ENCODE measurements at regions not wholly inside any gene's neighbourhood (a gene's known extent, or its start where the extent isn't known, plus 50 kb on each side); places are given as distances from the start of the nearest gene placed in this dataset.

- no peak for TF ChIP-seq PPARA (CRISPR knock-in tag; IDR thresholded peaks at IDR 0.05; ENCODE audit: borderline replicate concordance)
- TF ChIP-seq ZNF565 (CRISPR knock-in tag; conservative IDR thresholded peaks at IDR 0.05; ENCODE audit: low read depth) = no peak
- no peak for TF ChIP-seq BACH2 (CRISPR knock-in tag; IDR thresholded peaks at IDR 0.05; ENCODE audit: borderline replicate concordance)
- TF ChIP-seq POU6F1 (CRISPR knock-in tag; IDR thresholded peaks at IDR 0.05; ENCODE audit: borderline replicate concordance, low read depth) = no peak
- TF ChIP-seq ZNF8 (CRISPR knock-in tag; IDR thresholded peaks at IDR 0.05) = no peak
- no peak for TF ChIP-seq GLIS3 (CRISPR knock-in tag; IDR thresholded peaks at IDR 0.05)
- TF ChIP-seq CSRNP3 (CRISPR knock-in tag; IDR thresholded peaks at IDR 0.05) = no peak
- TF ChIP-seq TSHZ2 (CRISPR knock-in tag; IDR thresholded peaks at IDR 0.05) = no peak
- TF ChIP-seq ZC3H10 (CRISPR knock-in tag; IDR thresholded peaks at IDR 0.05) = no peak
- TF ChIP-seq PATZ1 (CRISPR knock-in tag; IDR thresholded peaks at IDR 0.05; ENCODE audit: borderline replicate concordance) = no peak
- TF ChIP-seq RARB (CRISPR knock-in tag; IDR thresholded peaks at IDR 0.05) = no peak
- no peak for TF ChIP-seq ARNTL (CRISPR knock-in tag; IDR thresholded peaks at IDR 0.05; ENCODE audit: borderline replicate concordance, low read depth)
- TF ChIP-seq ZFP3 (CRISPR knock-in tag; IDR thresholded peaks at IDR 0.05) = no peak
- no peak for TF ChIP-seq CSDC2 (CRISPR knock-in tag; IDR thresholded peaks at IDR 0.05)
- no peak for TF ChIP-seq ZNF70 (CRISPR knock-in tag; IDR thresholded peaks at IDR 0.05)
- no peak for TF ChIP-seq ZFP30 (CRISPR knock-in tag; IDR thresholded peaks at IDR 0.05)
- TF ChIP-seq TCF4 (CRISPR knock-in tag; IDR thresholded peaks at IDR 0.05; ENCODE audit: borderline replicate concordance) = no peak
- ATAC-seq = no peak
Observed at GRCh38 chr10:3702569-3702968, 82.4 kb downstream of the KLF6 start.

GRCh38 chr10:3702056-3702546 lies 82.9 kb downstream of the KLF6 start:
- ATAC-seq = no peak
- TF ChIP-seq ZNF565 (CRISPR knock-in tag; conservative IDR thresholded peaks at IDR 0.05; ENCODE audit: low read depth) (no peak), TSHZ2 (CRISPR knock-in tag; IDR thresholded peaks at IDR 0.05) (no peak), CSRNP3 (CRISPR knock-in tag; IDR thresholded peaks at IDR 0.05) (no peak), ZFP3 (CRISPR knock-in tag; IDR thresholded peaks at IDR 0.05) (no peak), PATZ1 (CRISPR knock-in tag; IDR thresholded peaks at IDR 0.05; ENCODE audit: borderline replicate concordance) (no peak), TOX (CRISPR knock-in tag; IDR thresholded peaks at IDR 0.05; ENCODE audit: borderline replicate concordance) (no peak), CSDC2 (CRISPR knock-in tag; IDR thresholded peaks at IDR 0.05) (no peak), TCF4 (CRISPR knock-in tag; IDR thresholded peaks at IDR 0.05; ENCODE audit: borderline replicate concordance) (no peak), ZC3H10 (CRISPR knock-in tag; IDR thresholded peaks at IDR 0.05) (no peak), BACH2 (CRISPR knock-in tag; IDR thresholded peaks at IDR 0.05; ENCODE audit: borderline replicate concordance) (no peak), ISL1 (CRISPR knock-in tag; IDR thresholded peaks at IDR 0.05) (no peak), RARB (CRISPR knock-in tag; IDR thresholded peaks at IDR 0.05) (no peak), PPARA (CRISPR knock-in tag; IDR thresholded peaks at IDR 0.05; ENCODE audit: borderline replicate concordance) (no peak), ZNF70 (CRISPR knock-in tag; IDR thresholded peaks at IDR 0.05) (no peak), GLIS3 (CRISPR knock-in tag; IDR thresholded peaks at IDR 0.05) (no peak), SNAI2 (CRISPR knock-in tag; IDR thresholded peaks at IDR 0.05) (no peak), ARNTL (CRISPR knock-in tag; IDR thresholded peaks at IDR 0.05; ENCODE audit: borderline replicate concordance, low read depth) (no peak), CREB5 (CRISPR knock-in tag; IDR thresholded peaks at IDR 0.05; ENCODE audit: low read depth) (no peak), OSR1 (CRISPR knock-in tag; IDR thresholded peaks at IDR 0.05) (no peak)
